ENCODE measurements at regions not wholly inside any gene's neighbourhood (a gene's known extent, or its start where the extent isn't known, plus 50 kb on each side); places are given as distances from the start of the nearest gene placed in this dataset.

DNA sequence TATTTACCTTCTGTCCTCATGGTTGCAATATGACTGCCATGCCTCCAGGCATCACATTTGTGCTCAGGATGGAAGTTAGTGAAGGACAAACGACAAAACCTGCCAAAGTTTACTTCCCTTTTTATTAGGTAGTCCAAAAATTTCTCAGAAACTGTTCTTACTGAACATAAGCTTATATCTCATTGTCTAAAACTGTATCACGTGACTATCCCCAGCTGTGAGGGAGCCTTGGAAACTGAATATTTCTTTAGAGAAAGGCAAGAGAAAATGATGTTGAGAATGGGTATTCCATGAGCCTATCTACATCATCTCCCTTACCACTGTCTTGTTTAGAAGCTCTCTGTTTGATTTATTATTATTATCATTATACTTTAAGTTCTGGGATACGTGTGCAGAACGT lies 169.1 kb upstream of the ADRA1D start:
- H3K4me3 ChIP-seq, result no peak overlapping the region
- WGBS, 10 experiments, result 50 to 82% (median 60%) methylated on average over 2 to 4 of the region's 4 CpGs; no CpG with 5 or more reads in 2 of the 10 experiments
- in situ Hi-C loops (cut with MboI; ENCODE audit: low pct_unique_long_range_greater_than_20kb in 2 of 9, low sequenced_read_pairs in 9 of 9, unreplicated experiment in 9 of 9), result no loop called here

DNA sequence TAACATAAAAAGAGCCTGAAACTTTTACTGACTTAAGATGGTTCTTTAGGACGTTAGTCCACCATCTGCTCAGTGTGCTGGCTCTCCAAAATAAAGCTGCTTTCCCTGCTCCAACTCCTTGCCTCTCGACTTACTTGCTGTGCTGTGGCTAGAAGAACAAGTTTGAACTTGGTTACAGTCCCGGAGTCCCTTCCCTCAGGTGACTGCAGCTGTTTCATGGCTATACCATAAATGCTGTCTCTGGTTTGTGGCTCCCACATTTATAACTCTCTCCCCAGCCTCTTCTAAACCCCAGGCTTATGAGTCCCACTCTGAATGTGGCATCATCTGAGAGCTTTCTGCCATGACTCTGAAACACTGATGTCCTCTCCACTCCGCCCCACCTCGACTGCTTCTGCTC lies 166.2 kb upstream of the ADRA1D start:
- no peak for ATAC-seq (replicated peaks in 6 of 8)
- no peak overlapping the region for H3K4me3 ChIP-seq
- in situ Hi-C loops (cut with MboI; ENCODE audit: low pct_unique_long_range_greater_than_20kb in 2 of 9, low sequenced_read_pairs in 9 of 9, unreplicated experiment in 9 of 9), result no loop called here
- no peak overlapping the region for H3K27ac ChIP-seq
- 0 to 85% (median 60%) methylated on average over 1 to 5 of the region's 5 CpGs; no CpG with 5 or more reads in 3 of the 10 experiments for WGBS, 10 experiments
- H3K4me1 ChIP-seq (replicated peaks in 1 of 2), result no peaks in the 10 kb centered on the region

More for the DNA sequence above, 169.1 kb upstream of the ADRA1D start:
- no peak for ATAC-seq (replicated peaks in 6 of 8)
- H3K27ac ChIP-seq, result no peak overlapping the region
- no peaks in the 10 kb centered on the region for H3K4me1 ChIP-seq (replicated peaks in 1 of 2)

DNA sequence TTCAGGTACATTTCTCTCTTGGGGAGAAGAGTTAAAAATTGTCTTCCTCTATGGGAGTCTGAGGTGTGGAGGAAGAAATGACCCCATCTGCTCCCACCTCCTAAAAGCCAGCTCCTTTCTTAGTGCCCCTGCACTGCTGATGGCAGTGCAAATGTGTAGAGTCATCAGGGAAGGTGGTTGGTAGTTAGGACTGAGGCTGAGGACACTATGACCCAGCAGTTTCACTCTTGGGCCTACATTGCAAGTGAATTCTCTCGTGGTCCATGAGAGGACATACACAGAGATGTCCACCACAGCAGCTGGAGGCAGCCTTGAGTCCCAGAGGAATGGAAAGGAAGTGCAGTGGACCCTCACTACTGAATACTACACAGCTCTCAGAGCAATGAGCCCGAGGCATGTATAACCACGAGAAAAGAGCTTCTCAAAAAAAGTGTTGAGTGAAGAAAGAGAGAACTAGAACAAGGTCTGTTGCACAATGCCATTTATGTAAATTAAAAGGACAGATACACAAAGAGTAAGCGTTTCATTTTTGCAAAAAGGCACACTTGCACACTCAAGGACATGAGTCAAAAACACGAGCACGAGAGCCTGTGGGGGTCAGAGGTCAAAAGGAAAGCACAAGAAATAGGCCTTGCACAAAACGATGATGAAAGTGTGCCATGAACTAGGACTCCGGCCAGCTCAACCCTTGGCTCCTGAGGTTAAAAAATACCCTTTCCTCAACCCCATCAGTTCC lies 164.4 kb upstream of the ADRA1D start:
- Histone ChIP-seq H3K4me3 (no peak overlapping the region), H3K4me1 (replicated peaks in 1 of 2) (no peaks in the 10 kb centered on the region), H3K27ac (no peak overlapping the region)
- 13 to 100% (median 58%) methylated on average over 1 to 8 of the region's 8 CpGs for WGBS, 10 experiments
- no peak for ATAC-seq (replicated peaks in 6 of 8)
- in situ Hi-C loops (cut with MboI; ENCODE audit: low pct_unique_long_range_greater_than_20kb in 2 of 9, low sequenced_read_pairs in 9 of 9, unreplicated experiment in 9 of 9), result no loop called here

DNA sequence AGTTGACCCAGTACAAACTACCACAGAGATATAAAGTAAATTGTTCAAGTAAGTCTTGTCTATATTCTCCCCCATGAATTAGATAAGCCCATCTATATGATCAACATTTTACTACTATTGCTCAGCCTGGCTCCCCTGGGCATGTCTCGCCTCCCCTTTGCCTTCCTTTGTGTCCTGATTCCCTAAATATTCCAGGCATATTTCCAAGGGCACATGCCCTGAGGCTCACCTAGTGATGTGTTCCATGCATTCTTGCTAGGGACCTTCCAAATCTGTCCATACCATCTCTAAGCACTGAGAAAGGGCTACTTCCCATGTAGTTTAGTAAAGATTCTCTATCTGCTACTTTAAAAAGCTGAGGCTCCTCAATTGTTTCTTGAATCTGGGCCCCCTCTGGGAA lies 163.1 kb upstream of the ADRA1D start:
- in situ Hi-C loops (cut with MboI; ENCODE audit: low pct_unique_long_range_greater_than_20kb in 2 of 9, low sequenced_read_pairs in 9 of 9, unreplicated experiment in 9 of 9), result no loop called here

DNA sequence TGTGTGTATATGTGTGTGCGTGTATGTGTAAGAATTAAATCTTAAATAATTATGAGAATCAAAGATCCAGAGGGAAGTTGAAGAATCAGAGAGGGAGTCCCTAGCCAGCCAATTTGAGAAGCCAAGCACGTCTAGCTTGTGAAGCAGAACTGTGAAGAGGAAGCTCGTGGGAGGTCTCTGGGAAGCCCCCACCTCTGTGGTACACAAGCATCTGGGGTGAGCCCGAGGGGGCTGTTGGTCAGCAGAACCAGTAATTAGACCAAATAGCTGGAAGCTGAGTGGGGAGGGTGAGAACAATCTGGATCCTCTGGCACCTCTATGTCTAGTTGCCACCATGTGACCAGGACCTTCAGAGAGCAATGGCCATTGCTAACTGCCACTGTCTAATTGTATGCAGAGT lies 162.7 kb upstream of the ADRA1D start:
- no peak overlapping the region for H3K27ac ChIP-seq
- H3K4me1 ChIP-seq (replicated peaks in 1 of 2), result no peaks in the 10 kb centered on the region
- ATAC-seq (replicated peaks in 6 of 8), result no peak
- in situ Hi-C loops (cut with MboI; ENCODE audit: low pct_unique_long_range_greater_than_20kb in 2 of 9, low sequenced_read_pairs in 9 of 9, unreplicated experiment in 9 of 9), result no loop called here
- 61 to 100% (median 83%) methylated on average over 2 to 3 of the region's 4 CpGs; no CpG with 5 or more reads in 6 of the 10 experiments for WGBS, 10 experiments
- H3K4me3 ChIP-seq, result no peak overlapping the region

More for the DNA sequence above, 163.1 kb upstream of the ADRA1D start:
- Histone ChIP-seq H3K27ac (no peak overlapping the region), H3K4me3 (no peak overlapping the region), H3K4me1 (replicated peaks in 1 of 2) (no peaks in the 10 kb centered on the region)
- ATAC-seq (replicated peaks in 6 of 8), result no peak
- WGBS, 10 experiments, result 67 to 100% (median 91%) methylated on average over 1 of the region's 1 CpG; no CpG with 5 or more reads in 5 of the 10 experiments

DNA sequence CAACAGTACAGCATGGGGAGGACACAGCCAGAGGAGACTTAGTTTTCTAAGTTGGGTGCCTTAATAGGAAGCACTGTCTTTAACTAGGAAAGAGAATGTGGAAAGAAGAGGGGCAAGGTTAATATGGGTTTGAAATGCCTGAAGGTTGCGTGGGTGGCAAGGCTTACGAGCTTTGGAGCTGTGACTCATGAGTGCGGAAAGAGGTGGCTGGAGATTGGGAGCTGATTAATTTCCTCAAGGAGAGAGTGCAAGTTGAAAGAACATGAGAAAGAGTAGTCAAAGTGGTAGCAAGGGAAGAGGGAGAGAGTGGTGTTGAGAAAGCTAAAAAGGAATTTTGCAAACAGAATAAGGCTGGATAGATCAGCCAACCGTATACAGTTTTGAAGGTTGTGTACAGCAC lies 157.5 kb upstream of the ADRA1D start:
- ATAC-seq (replicated peaks in 6 of 8), result no peak
- H3K4me1 ChIP-seq (replicated peaks in 1 of 2), result no peaks in the 10 kb centered on the region
- WGBS, 10 experiments, result 13 to 92% (median 74%) methylated on average over 1 to 4 of the region's 4 CpGs
- in situ Hi-C loops (cut with MboI; ENCODE audit: low pct_unique_long_range_greater_than_20kb in 2 of 9, low sequenced_read_pairs in 9 of 9, unreplicated experiment in 9 of 9), result no loop called here
- no peak overlapping the region for H3K4me3 ChIP-seq
- no peak overlapping the region for H3K27ac ChIP-seq

DNA sequence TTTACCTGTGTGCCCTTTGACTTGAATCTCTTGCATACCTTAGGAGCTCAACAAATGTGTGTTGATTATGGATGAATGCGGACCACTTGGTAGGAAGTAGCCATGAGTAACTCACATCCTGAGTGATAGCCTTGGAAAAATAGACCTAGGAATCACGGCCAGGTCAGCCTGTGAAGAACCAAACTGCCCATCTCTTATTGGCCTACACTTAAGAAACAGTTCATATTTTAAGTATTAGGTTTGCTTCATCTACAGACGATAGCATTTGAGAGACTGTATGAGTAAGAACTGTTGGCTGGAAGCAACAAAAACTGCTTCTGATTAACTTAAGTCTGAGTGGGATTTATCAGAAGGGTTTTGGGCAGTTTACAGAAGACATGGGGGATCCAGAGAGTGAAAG lies 152.5 kb upstream of the ADRA1D start:
- ATAC-seq (replicated peaks in 6 of 8), result no peak
- WGBS, 10 experiments, result 0 to 100% (median 50%) methylated on average over 1 to 3 of the region's 3 CpGs; no CpG with 5 or more reads in 1 of the 10 experiments
- Histone ChIP-seq H3K4me3 (no peak overlapping the region), H3K4me1 (replicated peaks in 1 of 2) (no peaks in the 10 kb centered on the region), H3K27ac (no peak overlapping the region)
- in situ Hi-C loops (cut with MboI; ENCODE audit: low pct_unique_long_range_greater_than_20kb in 2 of 9, low sequenced_read_pairs in 9 of 9, unreplicated experiment in 9 of 9), result no loop called here

DNA sequence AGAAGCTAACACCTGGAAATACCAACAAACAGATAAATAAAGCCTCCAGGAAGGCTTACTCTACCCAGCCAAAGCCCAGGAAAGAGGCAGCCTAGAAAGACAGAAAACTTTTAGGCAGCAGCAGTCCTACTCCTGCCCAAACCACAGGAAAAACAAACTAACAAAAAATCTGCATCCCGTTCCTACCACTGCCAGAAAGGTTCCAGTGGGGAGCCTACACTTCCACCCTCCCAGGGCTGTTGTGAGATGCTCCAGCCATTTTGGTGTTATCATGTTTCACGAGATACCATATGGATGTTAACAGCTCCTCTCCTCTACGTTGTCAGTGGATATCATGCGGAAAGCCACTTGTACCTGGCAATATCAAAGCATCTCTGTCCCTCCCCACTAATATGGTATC lies 135.9 kb upstream of the ADRA1D start:
- Histone ChIP-seq H3K4me1 (replicated peaks in 1 of 2) (no peaks in the 10 kb centered on the region), H3K4me3 (no peak overlapping the region), H3K27ac (no peak overlapping the region)
- WGBS, 10 experiments, result 40 to 100% (median 100%) methylated on average over 1 of the region's 4 CpGs; no CpG with 5 or more reads in 5 of the 10 experiments
- in situ Hi-C loops (cut with MboI; ENCODE audit: low pct_unique_long_range_greater_than_20kb in 2 of 9, low sequenced_read_pairs in 9 of 9, unreplicated experiment in 9 of 9), result no loop called here
- ATAC-seq (replicated peaks in 6 of 8), result no peak

DNA sequence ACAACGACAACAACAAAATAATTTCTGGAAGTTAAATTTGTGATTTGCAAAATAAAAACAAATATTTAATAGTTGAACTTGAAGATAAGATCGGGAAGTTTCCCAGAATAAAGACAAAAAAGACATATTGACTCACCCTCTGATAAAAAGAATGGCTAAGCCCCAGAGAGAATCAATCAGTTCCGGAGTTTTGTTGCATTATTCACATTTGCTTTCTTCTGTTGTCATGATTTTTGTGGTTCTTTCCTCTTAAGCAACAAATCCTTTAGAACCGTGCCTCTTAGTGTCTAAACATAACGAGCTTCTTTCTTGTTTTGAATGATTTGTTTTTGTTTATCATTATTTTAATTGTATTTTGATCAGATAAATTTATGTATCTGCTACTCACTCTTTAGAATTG lies 134.9 kb upstream of the ADRA1D start:
- H3K4me3 ChIP-seq, result no peak overlapping the region
- H3K4me1 ChIP-seq (replicated peaks in 1 of 2), result no peaks in the 10 kb centered on the region
- no peak overlapping the region for H3K27ac ChIP-seq
- in situ Hi-C loops (cut with MboI; ENCODE audit: low pct_unique_long_range_greater_than_20kb in 2 of 9, low sequenced_read_pairs in 9 of 9, unreplicated experiment in 9 of 9), result no loop called here
- 9 to 90% (median 56%) methylated on average over 2 to 5 of the region's 5 CpGs for WGBS, 10 experiments
- ATAC-seq (replicated peaks in 6 of 8), result no peak

DNA sequence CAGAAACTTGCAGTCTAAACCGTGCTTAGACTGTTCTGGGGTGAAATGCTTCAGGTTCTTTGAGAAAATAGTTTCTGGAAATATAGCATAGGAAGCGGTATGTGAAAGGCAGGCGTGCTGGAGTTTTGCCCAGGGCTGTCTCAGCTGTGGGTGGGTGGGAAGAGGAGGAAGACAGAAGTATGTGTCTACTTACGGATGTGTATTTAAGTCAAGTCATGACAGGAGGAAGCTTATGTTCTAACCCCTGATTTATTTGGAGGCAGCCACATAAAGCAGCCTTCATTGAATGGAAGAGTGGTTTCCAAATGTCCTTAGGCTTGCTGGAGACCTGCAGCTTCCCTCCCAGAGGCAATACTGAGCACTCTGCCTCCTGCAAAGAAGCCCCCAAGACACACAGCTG lies 126.8 kb upstream of the ADRA1D start:
- Histone ChIP-seq H3K27ac (no peak overlapping the region), H3K4me3 (no peak overlapping the region), H3K4me1 (replicated peaks in 1 of 2) (no peaks in the 10 kb centered on the region)
- in situ Hi-C loops (cut with MboI; ENCODE audit: low pct_unique_long_range_greater_than_20kb in 2 of 9, low sequenced_read_pairs in 9 of 9, unreplicated experiment in 9 of 9), result no loop called here
- ATAC-seq (replicated peaks in 6 of 8), result peak in 1 of 8 experiments; percentile 20
- 18 to 86% (median 67%) methylated on average over 1 to 4 of the region's 4 CpGs; no CpG with 5 or more reads in 3 of the 10 experiments for WGBS, 10 experiments

DNA sequence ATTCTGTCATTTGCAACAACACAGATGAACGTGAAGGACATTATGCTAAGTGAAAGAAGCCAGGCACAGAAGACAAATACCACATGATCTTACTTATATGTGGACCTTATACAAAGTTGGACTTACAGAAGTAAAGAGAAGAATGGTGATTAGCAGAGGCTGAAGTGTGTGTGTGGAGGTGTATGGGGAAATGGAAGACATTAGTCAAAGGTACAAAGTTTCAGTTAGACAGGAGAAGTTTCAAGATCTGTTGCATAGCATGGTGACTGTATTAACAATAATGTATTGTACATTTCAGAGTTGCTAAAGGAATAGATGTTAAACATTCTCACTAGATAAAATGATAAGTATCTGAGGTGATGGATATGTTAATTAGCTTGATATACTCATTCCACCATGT lies 124.4 kb upstream of the ADRA1D start:
- H3K4me3 ChIP-seq, result no peak overlapping the region
- H3K4me1 ChIP-seq (replicated peaks in 1 of 2), result no peaks in the 10 kb centered on the region
- H3K27ac ChIP-seq, result no peak overlapping the region
- in situ Hi-C loops (cut with MboI; ENCODE audit: low pct_unique_long_range_greater_than_20kb in 2 of 9, low sequenced_read_pairs in 9 of 9, unreplicated experiment in 9 of 9), result no loop called here
- ATAC-seq (replicated peaks in 6 of 8), result no peak
- 29 to 78% (median 46%) methylated on average over 1 of the region's 1 CpG; no CpG with 5 or more reads in 4 of the 10 experiments for WGBS, 10 experiments

DNA sequence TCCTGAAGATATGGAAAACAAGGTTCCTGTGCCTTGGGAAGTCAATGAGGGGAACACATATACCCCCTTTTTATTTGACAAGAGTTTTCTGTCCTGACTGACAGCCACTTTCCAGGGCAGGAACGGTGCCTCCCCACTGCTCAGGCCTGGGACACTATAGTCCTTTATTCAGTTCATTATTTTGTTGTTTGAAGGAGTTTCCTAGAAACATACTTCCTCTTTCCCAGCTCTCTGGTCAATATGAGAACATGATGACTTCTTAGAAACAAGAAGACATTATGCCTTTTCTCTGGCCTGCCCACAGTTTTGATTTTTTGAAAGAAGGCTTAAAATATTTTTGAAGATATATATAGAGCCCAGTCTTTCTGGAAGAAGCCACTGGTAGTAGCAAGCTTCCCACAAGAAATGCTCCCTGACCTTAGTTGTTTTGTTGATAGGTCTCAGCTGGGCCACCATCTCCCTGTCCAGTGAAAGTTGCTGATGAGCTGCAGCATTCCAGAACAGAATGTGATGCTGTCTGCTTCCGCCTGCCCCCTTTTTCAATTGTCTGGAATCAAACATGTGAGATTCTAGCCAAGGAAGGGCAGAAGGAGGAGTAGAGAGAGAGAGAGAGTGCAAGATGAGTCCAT lies 122.7 kb upstream of the ADRA1D start:
- WGBS, 10 experiments, result 0 to 89% (median 56%) methylated on average over 1 to 2 of the region's 2 CpGs; no CpG with 5 or more reads in 1 of the 10 experiments
- H3K27ac ChIP-seq, result no peak overlapping the region
- no peak for ATAC-seq (replicated peaks in 6 of 8)
- in situ Hi-C loops (cut with MboI; ENCODE audit: low pct_unique_long_range_greater_than_20kb in 2 of 9, low sequenced_read_pairs in 9 of 9, unreplicated experiment in 9 of 9), result no loop called here
- H3K4me1 ChIP-seq (replicated peaks in 1 of 2), result no peaks in the 10 kb centered on the region
- no peak overlapping the region for H3K4me3 ChIP-seq

DNA sequence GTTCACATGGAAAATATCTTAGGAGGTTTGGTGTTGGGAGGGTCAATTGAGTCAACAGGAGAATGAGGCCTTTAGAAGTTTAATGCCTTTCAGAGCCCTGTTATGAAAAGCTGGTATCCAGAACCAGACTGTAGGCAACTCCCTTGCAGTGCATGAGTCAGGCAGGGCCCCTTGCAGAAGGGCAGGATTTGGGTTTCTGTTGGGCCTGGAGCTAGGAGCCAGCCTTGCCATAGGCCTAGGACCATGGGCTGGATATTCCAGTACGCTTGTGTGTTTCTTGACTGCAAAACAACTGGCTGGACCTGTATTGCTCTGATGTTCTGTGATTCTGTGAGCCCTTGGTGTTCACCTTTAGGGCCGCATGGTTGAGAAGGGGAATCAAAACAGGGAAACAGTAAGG lies 121.8 kb upstream of the ADRA1D start:
- 70 to 100% (median 77%) methylated on average over 1 to 2 of the region's 2 CpGs; no CpG with 5 or more reads in 4 of the 10 experiments for WGBS, 10 experiments
- peak in 2 of 8 experiments; percentile 34 to 69 for ATAC-seq (replicated peaks in 6 of 8)
- H3K4me3 ChIP-seq, result no peak overlapping the region
- H3K4me1 ChIP-seq (replicated peaks in 1 of 2), result no peaks in the 10 kb centered on the region
- in situ Hi-C loops (cut with MboI; ENCODE audit: low pct_unique_long_range_greater_than_20kb in 2 of 9, low sequenced_read_pairs in 9 of 9, unreplicated experiment in 9 of 9), result no loop called here
- no peak overlapping the region for H3K27ac ChIP-seq

DNA sequence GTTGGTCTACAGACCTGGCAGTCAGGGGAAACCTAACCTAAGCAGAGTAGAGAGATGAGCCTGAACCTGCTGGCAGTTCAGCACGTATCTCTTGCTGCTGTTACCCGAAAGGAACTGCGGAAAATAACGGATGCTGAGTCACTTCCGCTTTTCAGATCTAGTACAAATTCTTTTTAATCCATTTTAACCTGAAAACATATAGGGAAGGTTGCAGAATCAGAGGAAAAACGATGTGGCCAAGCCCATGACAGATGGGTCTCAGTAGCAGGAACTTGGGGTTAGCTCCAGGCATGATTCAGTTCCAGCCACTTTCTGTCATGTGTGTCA lies 120.7 kb upstream of the ADRA1D start:
- H3K4me1 ChIP-seq (replicated peaks in 1 of 2), result no peaks in the 10 kb centered on the region
- 0 to 100% (median 83%) methylated on average over 1 to 5 of the region's 6 CpGs; no CpG with 5 or more reads in 5 of the 10 experiments for WGBS, 10 experiments
- no peak for ATAC-seq (replicated peaks in 6 of 8)
- in situ Hi-C loops (cut with MboI; ENCODE audit: low pct_unique_long_range_greater_than_20kb in 2 of 9, low sequenced_read_pairs in 9 of 9, unreplicated experiment in 9 of 9), result no loop called here
- no peak overlapping the region for H3K4me3 ChIP-seq
- H3K27ac ChIP-seq, result no peak overlapping the region
